GM12891 (cell line): ENCODE measurements at regions not wholly inside any gene's neighbourhood (a gene's known extent, or its start where the extent isn't known, plus 50 kb on each side); places are given as distances from the start of the nearest gene placed in this dataset.

ENCODE experiments used
- PAX5 ChIP-seq: IDR thresholded peaks from 2 replicates; pipeline ENCODE4 v1.6.1; 2011; ENCODE audit warnings: low read length, moderate library complexity, mild to moderate bottlenecking; ENCODE audit not compliant: insufficient read depth, severe bottlenecking
- POLR2A ChIP-seq: IDR thresholded peaks from 2 replicates; pipeline ENCODE4 v1.6.1; 2011; ENCODE audit warnings: low read depth, low read length, control low read depth
- POLR2AphosphoS5 ChIP-seq: IDR thresholded peaks from 2 replicates; pipeline ENCODE4 v1.6.1; 2011; ENCODE audit warnings: low read depth, low read length, control low read depth
- TAF1 ChIP-seq: IDR thresholded peaks from 2 replicates; pipeline ENCODE4 v1.6.1; 2011; ENCODE audit warnings: low read depth, low read length, control low read depth

DNA sequence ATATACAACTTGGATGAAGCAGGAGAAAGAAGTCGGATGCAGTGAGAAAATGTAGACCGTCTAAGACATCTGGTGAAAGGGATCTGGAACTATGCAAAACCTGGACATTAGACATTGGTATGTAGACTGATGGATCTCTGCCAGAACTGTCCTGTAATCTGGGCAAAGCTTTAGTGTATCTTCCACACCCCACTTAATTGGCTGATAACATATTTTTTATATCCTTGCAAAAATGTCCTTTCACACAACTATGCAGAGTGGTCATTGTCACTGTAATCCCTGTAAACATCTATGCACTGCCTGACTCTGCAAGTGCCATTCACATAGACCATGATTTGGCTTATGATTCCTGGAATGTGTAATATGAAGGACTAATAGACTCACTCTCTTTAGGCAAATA lies 163.1 kb downstream of the TUSC7 start:
- TF ChIP-seq POLR2A: no peak
- TF ChIP-seq POLR2AphosphoS5: no peak
- TF ChIP-seq TAF1: no peak
- TF ChIP-seq PAX5: no peak
